HG02642 (cell line): ENCODE measurements at regions not wholly inside any gene's neighbourhood (a gene's known extent, or its start where the extent isn't known, plus 50 kb on each side); places are given as distances from the start of the nearest gene placed in this dataset.

Experiments
- ATAC-seq: cut with Tn5 transposase; IDR thresholded peaks from one replicate; pipeline ENCODE4 v1.9.1; 2021; ENCODE audit warnings: mild to moderate bottlenecking; ENCODE audit not compliant: unreplicated experiment, poor library complexity

- no peak for ATAC-seq
Measured at GRCh38 chr11:110896358-110896757, 184.1 kb upstream of the ARHGAP20 start.

DNA sequence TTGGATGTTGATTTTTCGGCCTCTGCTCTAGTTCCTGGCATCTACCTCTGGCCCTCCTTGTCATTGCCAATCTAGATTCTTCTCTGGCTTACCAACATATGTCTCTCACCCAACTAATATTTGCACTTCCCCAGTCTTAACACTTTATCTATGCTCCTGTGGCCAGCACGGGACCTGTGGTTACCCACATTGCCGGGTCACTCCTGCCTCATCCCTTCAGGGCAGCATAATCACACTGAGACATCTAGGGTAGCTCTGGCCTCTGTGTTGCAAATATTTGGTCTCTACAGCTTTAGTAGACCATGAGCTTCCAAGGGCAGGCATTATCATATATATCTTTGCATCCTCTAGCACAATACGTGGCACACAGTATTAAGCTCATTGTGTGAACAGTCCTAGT lies 182.0 kb upstream of the ARHGAP20 start:
- ATAC-seq, result no peak

- ATAC-seq, result no peak
Measured at GRCh38 chr11:110892741-110893285, 180.6 kb upstream of the ARHGAP20 start.

DNA sequence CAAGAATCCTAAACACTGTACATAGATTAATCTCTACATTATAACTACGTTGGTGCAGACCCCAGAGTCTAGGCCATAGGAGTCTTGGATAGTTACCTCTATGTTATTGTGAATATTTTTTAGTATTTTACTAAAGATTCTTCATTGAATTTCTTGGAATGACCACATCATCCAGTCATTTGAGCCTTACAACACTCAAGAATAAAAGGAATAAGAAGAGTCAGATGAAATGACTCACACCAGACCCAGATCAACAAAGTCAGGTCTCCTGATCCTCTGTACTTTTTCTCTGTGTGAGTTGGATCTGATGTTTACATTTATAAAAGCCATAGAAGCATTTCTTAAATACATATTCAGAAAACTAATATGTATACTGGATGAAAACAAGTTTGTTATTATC lies 179.2 kb upstream of the ARHGAP20 start:
- no peak for ATAC-seq

DNA sequence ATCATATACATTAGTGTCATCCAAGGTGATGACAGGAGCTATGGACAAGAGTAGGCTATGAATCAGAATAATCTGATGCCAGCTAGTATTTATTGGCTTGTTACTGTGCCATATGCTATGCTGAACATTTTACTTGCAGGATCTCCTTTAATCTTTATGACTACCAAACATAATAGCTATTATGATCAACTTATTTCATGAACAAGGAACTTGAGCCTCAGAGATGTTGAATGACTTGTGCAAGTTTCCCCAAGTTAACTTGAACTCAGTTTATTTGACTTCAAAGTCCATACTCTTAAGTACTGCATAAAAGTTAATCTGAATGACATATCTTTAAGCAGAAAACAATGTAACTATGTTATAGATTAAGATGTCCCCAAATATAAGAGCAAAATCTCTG lies 178.8 kb upstream of the ARHGAP20 start:
- ATAC-seq, result no peak

DNA sequence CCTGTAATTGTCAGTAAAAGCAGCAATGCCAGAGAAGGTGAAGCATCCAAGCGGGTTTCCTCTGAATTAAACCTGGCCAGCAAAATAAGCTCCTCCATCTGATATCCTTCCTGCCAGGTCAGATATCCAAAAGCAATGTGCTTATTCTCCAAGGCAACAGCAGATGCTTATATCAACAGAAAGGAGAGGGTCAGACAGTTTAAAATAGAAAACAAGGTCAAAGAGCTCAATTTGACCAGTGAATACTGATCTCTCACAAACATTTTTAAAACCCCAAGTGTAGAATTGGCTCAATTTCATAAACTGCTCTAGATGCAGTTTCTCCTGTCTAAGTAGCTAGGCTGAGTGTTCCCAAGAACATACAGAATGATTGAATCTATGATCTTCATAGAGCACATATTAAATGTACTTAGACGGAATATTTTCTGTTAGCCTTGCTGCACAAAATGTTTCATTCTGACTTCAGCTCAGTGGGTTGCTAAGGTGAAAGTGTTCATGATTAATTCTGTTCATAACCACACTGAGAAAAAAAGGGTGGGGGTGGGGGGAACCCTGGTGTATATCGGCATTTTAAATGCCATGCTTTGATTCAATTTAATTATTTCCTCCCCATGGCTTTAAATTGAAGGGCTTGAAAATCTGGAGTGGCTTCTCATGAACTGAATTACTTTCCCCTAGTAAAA lies 174.2 kb upstream of the ARHGAP20 start:
- ATAC-seq, result no peak

DNA sequence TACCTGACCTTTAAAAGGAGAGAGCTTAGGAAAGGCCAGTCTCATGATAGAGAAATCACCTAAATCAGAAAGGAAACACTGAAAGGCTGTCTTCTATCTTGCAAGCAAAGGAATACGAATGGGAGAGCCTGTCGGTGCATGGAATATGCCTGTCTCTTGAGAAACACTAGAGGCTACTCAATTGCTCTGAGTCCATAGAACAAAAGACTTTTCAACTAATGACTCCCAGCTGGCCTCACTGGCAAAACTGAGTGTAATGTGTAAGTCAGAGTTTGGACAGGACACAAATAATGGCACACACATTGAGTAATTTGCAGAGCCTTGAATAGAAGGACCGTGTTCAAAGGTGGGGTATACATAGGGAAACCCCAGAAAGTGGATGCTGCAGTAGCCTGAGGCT lies 171.0 kb upstream of the ARHGAP20 start:
- ATAC-seq, result no peak

DNA sequence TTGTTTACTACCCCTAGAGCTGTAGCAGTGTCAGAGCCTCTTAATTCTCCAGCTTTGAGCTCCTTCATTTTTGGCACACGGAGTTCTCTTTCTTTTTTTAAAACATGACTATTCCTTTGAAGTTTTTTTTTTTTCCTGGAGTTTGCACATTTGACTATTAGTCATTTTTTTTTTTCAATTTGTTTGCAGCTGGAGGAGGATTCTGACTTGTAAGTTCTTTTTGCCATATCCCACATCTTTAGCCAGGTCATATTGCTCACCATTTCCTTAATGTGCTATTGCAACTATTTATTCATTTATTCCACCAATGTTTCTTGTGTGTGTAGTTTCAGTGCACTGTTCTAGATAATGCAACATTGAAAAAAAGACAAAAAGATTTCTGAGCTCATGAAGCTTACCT lies 166.3 kb upstream of the ARHGAP20 start:
- ATAC-seq, result no peak

GRCh38 chr11:110874437-110875030 lies 162.3 kb upstream of the ARHGAP20 start:
- no peak for ATAC-seq

- ATAC-seq, result no peak
Measured at GRCh38 chr11:110873975-110874374, 161.7 kb upstream of the ARHGAP20 start.

DNA sequence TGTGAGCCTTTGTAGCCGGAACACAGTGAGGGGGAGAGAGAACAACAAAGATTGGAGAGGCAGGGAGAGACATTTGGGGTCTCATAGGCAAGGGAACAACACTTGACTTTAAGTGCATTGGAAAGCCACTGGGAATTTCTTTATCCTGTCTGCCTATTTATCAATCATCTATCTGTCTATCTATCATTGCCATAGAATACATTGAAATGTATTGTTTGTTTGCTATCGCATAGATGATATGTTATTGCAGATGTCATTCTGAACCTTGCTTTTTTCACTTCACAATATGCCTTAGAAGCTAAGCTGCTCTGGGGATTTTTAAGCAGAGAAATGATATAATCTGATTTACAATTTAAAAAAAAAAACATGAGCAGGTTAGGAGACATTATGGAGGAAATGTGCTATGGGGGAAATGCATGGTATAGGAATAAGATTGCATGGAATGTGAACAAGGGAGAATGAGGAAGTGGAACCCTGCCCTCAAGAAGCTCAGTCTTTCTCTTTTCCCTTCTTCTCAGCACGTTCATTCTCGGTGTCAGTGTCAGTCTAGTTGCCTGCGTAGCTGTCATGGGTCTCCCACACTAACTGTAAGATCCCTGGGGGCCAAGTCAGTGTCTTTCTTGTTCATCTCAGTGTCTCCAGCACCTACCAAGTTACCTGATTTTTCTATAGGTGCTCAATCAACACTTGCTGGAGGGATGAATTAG lies 158.7 kb upstream of the ARHGAP20 start:
- ATAC-seq, result no peak

GRCh38 chr11:110867951-110868350 lies 155.7 kb upstream of the ARHGAP20 start:
- ATAC-seq, result no peak

GRCh38 chr11:110866081-110866480 lies 153.8 kb upstream of the ARHGAP20 start:
- ATAC-seq, result no peak

GRCh38 chr11:110862407-110862806 lies 150.2 kb upstream of the ARHGAP20 start:
- ATAC-seq, result no peak

GRCh38 chr11:110860461-110860860 lies 148.2 kb upstream of the ARHGAP20 start:
- no peak for ATAC-seq

DNA sequence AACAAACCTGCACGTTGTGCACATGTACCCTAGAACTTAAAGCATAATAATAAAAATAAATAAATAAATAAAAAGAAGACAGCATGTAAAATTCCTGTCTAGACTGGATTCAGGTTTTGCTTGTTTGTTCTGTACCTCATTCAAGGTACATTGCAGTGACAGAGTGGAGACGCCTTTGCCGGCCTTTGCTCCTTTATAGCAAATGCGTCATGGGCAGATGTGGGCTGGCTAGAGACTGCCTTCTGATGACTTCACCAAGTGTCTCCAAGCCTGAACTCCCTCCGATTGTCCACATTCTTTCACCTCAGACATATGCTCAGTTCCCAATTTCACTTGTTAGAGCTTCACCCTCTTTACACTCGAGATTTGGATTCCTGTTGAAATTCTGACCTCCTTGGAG lies 147.8 kb upstream of the ARHGAP20 start:
- no peak for ATAC-seq

GRCh38 chr11:110859240-110859840 lies 147.1 kb upstream of the ARHGAP20 start:
- no peak for ATAC-seq

- peak; percentile 69 for ATAC-seq
Measured at GRCh38 chr11:110858547-110858921, 146.3 kb upstream of the ARHGAP20 start.

GRCh38 chr11:110857892-110858546 lies 145.8 kb upstream of the ARHGAP20 start:
- peak; percentile 41 for ATAC-seq

DNA sequence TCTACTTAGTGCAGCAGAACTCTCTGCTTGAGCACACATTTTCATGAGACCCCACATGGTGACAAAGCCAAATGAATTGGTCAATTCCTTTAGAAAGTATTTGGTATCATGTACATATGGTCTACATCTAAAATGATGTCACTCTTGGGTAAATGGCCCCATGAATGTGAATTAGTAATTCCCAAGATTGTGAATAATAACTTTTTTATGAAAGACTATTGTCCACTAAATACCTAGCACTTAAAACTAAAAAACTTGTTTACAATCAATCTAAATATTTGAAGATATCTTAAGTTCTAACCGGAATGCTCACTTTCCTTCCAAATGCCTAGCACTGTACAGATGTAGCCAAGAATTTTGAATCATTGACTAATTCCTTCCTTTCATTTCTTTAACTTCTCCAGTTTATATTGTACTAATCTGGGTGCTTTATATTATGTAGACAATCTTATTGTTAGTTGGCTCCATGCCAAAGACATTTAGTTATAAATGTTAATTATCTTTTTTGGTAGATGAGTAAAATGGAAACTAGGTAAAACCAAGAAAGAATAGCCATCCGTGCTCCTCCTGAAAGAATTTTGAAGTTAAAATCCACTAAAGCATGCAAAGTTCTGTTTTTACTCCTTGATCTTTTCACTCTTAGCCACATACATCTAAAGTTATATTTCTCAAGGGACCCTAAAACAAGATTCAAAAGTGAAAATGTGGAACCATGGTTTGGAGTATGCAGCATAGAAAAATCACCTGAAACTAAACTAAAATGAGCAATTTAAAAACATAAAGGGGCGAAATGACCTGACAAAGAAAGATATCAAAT lies 145.0 kb upstream of the ARHGAP20 start:
- peak; percentile 45 for ATAC-seq
